A673 (cell line): ENCODE measurements at regions not wholly inside any gene's neighbourhood (a gene's known extent, or its start where the extent isn't known, plus 50 kb on each side); places are given as distances from the start of the nearest gene placed in this dataset.

Experiments used
- CTCF ChIP-seq: fragments of 300-800, 200-600 bp; sonication (generic); conservative IDR thresholded peaks from 2 replicates; pipeline ENCODE4 v1.5.1; 2017; ENCODE audit warnings: low read depth, mild to moderate bottlenecking, antibody characterized with exemption, low read length, moderate library complexity, mixed read lengths
- EZH2 ChIP-seq: fragments of 200-600 bp; sonication (generic); IDR thresholded peaks from 2 replicates; pipeline ENCODE4 v1.6.1; 2017; ENCODE audit warnings: borderline replicate concordance, low read depth, mild to moderate bottlenecking, mixed read lengths, antibody characterized with exemption, low read length; ENCODE audit not compliant: poor library complexity, severe bottlenecking

GRCh38 chr16:54484700-54485099 is 198.1 kb upstream of the IRX3 start:
- no peak for TF ChIP-seq CTCF
- no peak for TF ChIP-seq EZH2
